IMR-90 (cell line): ENCODE measurements at regions not wholly inside any gene's neighbourhood (a gene's known extent, or its start where the extent isn't known, plus 50 kb on each side); places are given as distances from the start of the nearest gene placed in this dataset.
"Not testable (repeated sequence)": the region's sequence is repeated elsewhere in the genome, so short reads cannot be mapped to it uniquely, and the experiment has no call there.

Source experiments
- ATAC-seq: fragments of 200-7000 bp; cut with Tn5 transposase; 2 replicates; pipeline ENCODE4 v1.9.1; 2020; ENCODE audit warnings: low read depth, mild to moderate bottlenecking, moderate library complexity
- BruUV-seq: library from RNA; stranded (reverse); fragments of 400-500 nt; replicated peaks from 2 replicates; lab custom pipeline; 2021; lab: Mats Ljungman, UMichigan
- CTCF ChIA-PET: fragments of 300-600 bp; formaldehyde crosslinking; extraction: SDS; loops from one replicate; lab custom pipeline; 2021; ENCODE audit warnings: antibody characterized with exemption; lab: Yijun Ruan, JAX
- POLR2A ChIA-PET: fragments of 300-600 bp; sonication (Branson Sonifier 250); formaldehyde crosslinking; loops from one replicate; lab custom pipeline; 2022; ENCODE audit warnings: antibody characterized with exemption; ENCODE audit not compliant: unreplicated experiment; lab: Charles Lee
- DNase-seq: peaks from one replicate; pipeline ENCODE4 v3.0.0; 2013
- H2AFZ ChIP-seq: replicated peaks from 2 replicates; pipeline ENCODE3; 2013; ENCODE audit warnings: low read length, mild to moderate bottlenecking; ENCODE audit not compliant: poor library complexity
- H2AK5ac ChIP-seq: 2 replicates; pipeline ENCODE4 v1.6.1; 2013; ENCODE audit warnings: low read depth, low read length, inconsistent platforms
- H2AK9ac ChIP-seq: replicated peaks from 2 replicates; pipeline ENCODE3; 2013; ENCODE audit warnings: mild to moderate bottlenecking, low read depth, low read length, moderate library complexity; ENCODE audit not compliant: poor library complexity
- H2BK120ac ChIP-seq: 2 replicates; pipeline ENCODE4 v1.6.1; 2013; ENCODE audit warnings: low read depth, low read length, inconsistent platforms
- H2BK15ac ChIP-seq: 3 replicates; pipeline ENCODE4 v1.6.1; 2013; ENCODE audit warnings: low read depth, low read length, inconsistent platforms
- H2BK20ac ChIP-seq: 2 replicates; pipeline ENCODE4 v1.6.1; 2013; ENCODE audit warnings: low read depth, mild to moderate bottlenecking, inconsistent platforms, low read length, moderate library complexity
- H2BK5ac ChIP-seq: 2 replicates; pipeline ENCODE4 v1.6.1; 2013; ENCODE audit warnings: mild to moderate bottlenecking, low read depth, low read length, inconsistent platforms; ENCODE audit not compliant: poor library complexity, severe bottlenecking
- H3K14ac ChIP-seq: replicated peaks from 2 replicates; pipeline ENCODE4 v1.6.1; 2013; ENCODE audit warnings: low read depth, low read length, inconsistent platforms
- H3K18ac ChIP-seq: 2 replicates; pipeline ENCODE4 v1.6.1; 2013; ENCODE audit warnings: low read depth, low read length, control low read depth
- H3K23ac ChIP-seq: 2 replicates; pipeline ENCODE4 v1.6.1; 2013; ENCODE audit warnings: low read depth, low read length, inconsistent platforms
- H3K27ac ChIP-seq: 2 replicates; pipeline ENCODE4 v1.5.1; 2013; ENCODE audit warnings: mild to moderate bottlenecking, control low read depth, low read length; ENCODE audit not compliant: insufficient read depth
- H3K27me3 ChIP-seq: 2 replicates; pipeline ENCODE4 v1.6.1; 2013; ENCODE audit warnings: low read length; ENCODE audit not compliant: control insufficient read depth, insufficient read depth
- H3K36me3 ChIP-seq: 2 replicates; pipeline ENCODE4 v1.6.1; 2013; ENCODE audit warnings: low read length, mixed read lengths; ENCODE audit not compliant: control insufficient read depth, insufficient read depth
- H3K4ac ChIP-seq: 2 replicates; pipeline ENCODE4 v1.6.1; 2013; ENCODE audit warnings: low read depth, low read length, inconsistent platforms
- H3K4me1 ChIP-seq: 2 replicates; pipeline ENCODE4 v1.6.1; 2013; ENCODE audit warnings: low read length, mixed read lengths; ENCODE audit not compliant: control insufficient read depth, insufficient read depth
- H3K4me2 ChIP-seq: 2 replicates; pipeline ENCODE4 v1.6.1; 2013; ENCODE audit warnings: low read depth, mild to moderate bottlenecking, control low read depth, low read length, moderate library complexity
- H3K4me3 ChIP-seq: 2 replicates; pipeline ENCODE4 v1.5.1; 2013; ENCODE audit warnings: low read depth, mild to moderate bottlenecking, control low read depth, low read length, moderate library complexity; ENCODE audit not compliant: insufficient read depth
- H3K56ac ChIP-seq: 2 replicates; pipeline ENCODE4 v1.6.1; 2013; ENCODE audit warnings: low read length, inconsistent platforms; ENCODE audit not compliant: insufficient read depth; ENCODE audit errors: extremely low read depth
- H3K79me1 ChIP-seq, 2 experiments: 2 replicates each; pipeline ENCODE4 v1.6.1; 2013; ENCODE audit warnings: low read length in 2 of 2, inconsistent platforms in 1 of 2, low read depth in 1 of 2
- H3K9ac ChIP-seq: 2 replicates; pipeline ENCODE4 v1.6.1; 2013; ENCODE audit warnings: low read depth, low read length, control low read depth
- H3K9me1 ChIP-seq: 2 replicates; pipeline ENCODE4 v1.6.1; 2013; ENCODE audit warnings: low read length, inconsistent platforms; ENCODE audit not compliant: insufficient read depth
- H3K9me3 ChIP-seq: 2 replicates; pipeline ENCODE4 v1.6.1; 2013; ENCODE audit warnings: low read length; ENCODE audit not compliant: control insufficient read depth, insufficient read depth
- H4K20me1 ChIP-seq: 2 replicates; pipeline ENCODE4 v1.6.1; 2013; ENCODE audit warnings: low read length, inconsistent platforms; ENCODE audit not compliant: insufficient read depth
- H4K5ac ChIP-seq: 2 replicates; pipeline ENCODE4 v1.6.1; 2013; ENCODE audit warnings: mild to moderate bottlenecking, low read depth, low read length, control low read depth
- H4K8ac ChIP-seq, 2 experiments: 2 replicates each; pipeline ENCODE4 v1.6.1; 2013; ENCODE audit warnings: low read depth in 2 of 2, low read length in 2 of 2, control low read depth in 1 of 2, inconsistent platforms in 1 of 2
- H4K91ac ChIP-seq: 2 replicates; pipeline ENCODE4 v1.6.1; 2013; ENCODE audit warnings: low read depth, low read length, inconsistent platforms; ENCODE audit not compliant: insufficient read depth
- MAFK ChIP-seq: IDR thresholded peaks from 2 replicates; pipeline ENCODE4 v1.6.1; 2012; ENCODE audit warnings: low read depth, low read length, improper control_type of control experiment
- POLR2A ChIP-seq: IDR thresholded peaks from 2 replicates; pipeline ENCODE4 v1.6.1; 2012; ENCODE audit warnings: mild to moderate bottlenecking, low read depth, low read length
- WGBS, 2 experiments: methylation state at CpG; one replicate each; pipeline versions ENCODE4 v1.1.5 to v1.1.7; 2013; ENCODE audit warnings: missing lambda C conversion rate in 2 of 2; ENCODE audit not compliant: insufficient read length in 1 of 2; ENCODE audit errors: extremely low coverage in 2 of 2; 5-methylcytosine and 5-hydroxymethylcytosine counted together
- dilution Hi-C: fragments of 300-500 bp; cut with HindIII; formaldehyde crosslinking; loops from one replicate; pipeline ENCODE4 v1.14.3; 2018; ENCODE audit warnings: low sequenced_read_pairs; ENCODE audit not compliant: unreplicated experiment
- in situ Hi-C: fragments of 300-500 bp; cut with MboI; formaldehyde crosslinking; loops from 3 replicates; pipeline ENCODE4 v1.14.3; 2019; ENCODE audit warnings: low sequenced_read_pairs, inconsistent platforms, mixed read lengths
- intact Hi-C: fragments of 100-400 bp; cut with micrococcal nuclease; formaldehyde crosslinking; loops from 2 replicates; pipeline ENCODE4 v1.10.0; 2022

- Histone ChIP-seq H4K5ac (no peak overlapping the region), H4K20me1 (no peaks in the 10 kb centered on the region), H3K9ac (no peak overlapping the region), H2AK5ac (no peak overlapping the region), H2AK9ac (no peak overlapping the region), H3K79me1 (no peaks in the 10 kb centered on the region), H3K4me1 (peaks cover 2% of the 10 kb centered on the region; the same call in 1 of the 2 replicates), H3K9me1 (peaks cover 5% of the 10 kb centered on the region; the same call in 1 of the 2 replicates), H3K4me3 (no peak overlapping the region), H4K8ac (no peak overlapping the region), H2BK5ac (no peak overlapping the region), H3K4me2 (no peak overlapping the region), H2BK15ac (no peak overlapping the region), H3K23ac (no peak overlapping the region), H4K91ac (no peak overlapping the region), H2BK120ac (no peak overlapping the region), H2BK20ac (no peak overlapping the region; the same call in 1 of the 2 replicates), H3K27me3 (no peaks in the 10 kb centered on the region), H3K56ac (no peak overlapping the region), H3K9me3 (no peaks in the 10 kb centered on the region), H3K14ac (no peak overlapping the region), H3K18ac (no peak overlapping the region), H3K4ac (no peak overlapping the region), H2AFZ (no peak overlapping the region), H3K27ac (no peak overlapping the region), H3K36me3 (no peaks in the 10 kb centered on the region)
- no CpG with 5 or more reads among the region's 7 CpGs for WGBS, 2 experiments
- dilution Hi-C loops: no loop called here
- intact Hi-C loops: no loop called here
- POLR2A ChIA-PET: no interaction called here
- ATAC-seq (no peak), DNase-seq (no peak)
- in situ Hi-C loops: no loop called here
- CTCF ChIA-PET: no interaction called here
- BruUV-seq: no TSS peak
- TF ChIP-seq POLR2A: no peak
- TF ChIP-seq MAFK: peak; percentile 95
Observed at GRCh38 chr5:56402266-56403220, 169.4 kb upstream of the ANKRD55 start.

- not testable (repeated sequence) for H3K9me1 ChIP-seq, H3K4ac ChIP-seq
Observed at GRCh38 chr5:56397796-56398195, 164.7 kb upstream of the ANKRD55 start.

More at GRCh38 chr5:56397796-56398195, 164.7 kb upstream of the ANKRD55 start:
- H2BK120ac ChIP-seq, H3K27me3 ChIP-seq, H4K20me1 ChIP-seq, H3K56ac ChIP-seq, H2BK20ac ChIP-seq, H2AK9ac ChIP-seq, dilution Hi-C loops, H2BK5ac ChIP-seq, ATAC-seq, H3K9me3 ChIP-seq, CTCF ChIA-PET, H2BK15ac ChIP-seq, H2AK5ac ChIP-seq, H3K27ac ChIP-seq, H4K91ac ChIP-seq, H3K4me2 ChIP-seq, H3K18ac ChIP-seq, H3K79me1 ChIP-seq, DNase-seq, intact Hi-C loops, H3K14ac ChIP-seq, H2AFZ ChIP-seq, H3K9ac ChIP-seq, H3K4me1 ChIP-seq, H3K4me3 ChIP-seq, H3K36me3 ChIP-seq, POLR2A ChIA-PET, H4K5ac ChIP-seq, H4K8ac ChIP-seq, in situ Hi-C loops, H3K23ac ChIP-seq, BruUV-seq: not testable (repeated sequence)
- WGBS, 2 experiments: no CpG with 5 or more reads among the region's 24 CpGs
